Kidney tubule cell (primary cell): ENCODE measurements at regions not wholly inside any gene's neighbourhood (a gene's known extent, or its start where the extent isn't known, plus 50 kb on each side); places are given as distances from the start of the nearest gene placed in this dataset.
A peak's percentile ranks its signal among the peaks of the same experiment; 100 is the strongest.

Source experiments
- DNase-seq: peaks from one replicate; pipeline ENCODE4 v3.0.0-alpha.2; 2018; ENCODE audit warnings: low spot score

GRCh38 chrX:102067966-102068723, 57.3 kb upstream of the TCEAL2 start:
- peak; percentile 22 for DNase-seq

GRCh38 chrX:102063445-102064074, 61.9 kb upstream of the TCEAL2 start:
- DNase-seq = no peak

- DNase-seq = no peak
Observed at GRCh38 chrX:102044496-102044895, 81.0 kb upstream of the TCEAL2 start.

- no peak for DNase-seq
Observed at GRCh38 chrX:102043380-102043779, 82.1 kb upstream of the TCEAL2 start.

- DNase-seq = peak; percentile 17
Observed at GRCh38 chrX:102042372-102043325, 82.8 kb upstream of the TCEAL2 start.

- DNase-seq = no peak
Observed at GRCh38 chrX:102029026-102029425, 96.5 kb upstream of the TCEAL2 start.

- no peak for DNase-seq
Observed at GRCh38 chrX:102018208-102018607, 86.4 kb upstream of the ZMAT1 start.

GRCh38 chrX:102008901-102009300, 77.1 kb upstream of the ZMAT1 start:
- no peak for DNase-seq

GRCh38 chrX:101999644-102000539, 68.1 kb upstream of the ZMAT1 start:
- no peak for DNase-seq

- DNase-seq = no peak
Observed at GRCh38 chrX:101993335-101993734, 61.5 kb upstream of the ZMAT1 start.

- peak; percentile 11 for DNase-seq
Observed at GRCh38 chrX:101986586-101986985, 54.8 kb upstream of the ZMAT1 start.
